ENCODE measurements at regions not wholly inside any gene's neighbourhood (a gene's known extent, or its start where the extent isn't known, plus 50 kb on each side); places are given as distances from the start of the nearest gene placed in this dataset.

GRCh38 chr1:22218618-22219250 is 75.8 kb upstream of the WNT4 start:
- CTCF ChIA-PET = no interaction called here
- TF ChIP-seq, protein P1, sequence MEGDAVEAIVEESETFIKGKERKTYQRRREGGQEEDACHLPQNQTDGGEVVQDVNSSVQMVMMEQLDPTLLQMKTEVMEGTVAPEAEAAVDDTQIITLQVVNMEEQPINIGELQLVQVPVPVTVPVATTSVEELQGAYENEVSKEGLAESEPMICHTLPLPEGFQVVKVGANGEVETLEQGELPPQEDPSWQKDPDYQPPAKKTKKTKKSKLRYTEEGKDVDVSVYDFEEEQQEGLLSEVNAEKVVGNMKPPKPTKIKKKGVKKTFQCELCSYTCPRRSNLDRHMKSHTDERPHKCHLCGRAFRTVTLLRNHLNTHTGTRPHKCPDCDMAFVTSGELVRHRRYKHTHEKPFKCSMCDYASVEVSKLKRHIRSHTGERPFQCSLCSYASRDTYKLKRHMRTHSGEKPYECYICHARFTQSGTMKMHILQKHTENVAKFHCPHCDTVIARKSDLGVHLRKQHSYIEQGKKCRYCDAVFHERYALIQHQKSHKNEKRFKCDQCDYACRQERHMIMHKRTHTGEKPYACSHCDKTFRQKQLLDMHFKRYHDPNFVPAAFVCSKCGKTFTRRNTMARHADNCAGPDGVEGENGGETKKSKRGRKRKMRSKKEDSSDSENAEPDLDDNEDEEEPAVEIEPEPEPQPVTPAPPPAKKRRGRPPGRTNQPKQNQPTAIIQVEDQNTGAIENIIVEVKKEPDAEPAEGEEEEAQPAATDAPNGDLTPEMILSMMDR (conservative IDR thresholded peaks at IDR 0.05; ENCODE audit: low read depth) = no peak
- POLR2A ChIA-PET (ENCODE audit: low non-redundant PET) = no interaction called here

GRCh38 chr1:22221233-22221780 is 78.4 kb upstream of the WNT4 start:
- ChIA-PET POLR2A (ENCODE audit: low non-redundant PET) (no interaction called here), CTCF (interaction anchor here (0.6 kb wide), 1 partner anchor 277 kb away, joined by 3 read pairs; no protein-coding TSS in a partner anchor)
- H3K27ac ChIP-seq = no peak overlapping the region
- TF ChIP-seq, protein P1 (conservative IDR thresholded peaks at IDR 0.05; ENCODE audit: low read depth) = no peak
- DNase-seq (ENCODE audit: low spot score) = no peak

More at GRCh38 chr1:22218618-22219250, 75.8 kb upstream of the WNT4 start:
- H3K27ac ChIP-seq = no peak overlapping the region
- DNase-seq (ENCODE audit: low spot score) = no peak

DNA sequence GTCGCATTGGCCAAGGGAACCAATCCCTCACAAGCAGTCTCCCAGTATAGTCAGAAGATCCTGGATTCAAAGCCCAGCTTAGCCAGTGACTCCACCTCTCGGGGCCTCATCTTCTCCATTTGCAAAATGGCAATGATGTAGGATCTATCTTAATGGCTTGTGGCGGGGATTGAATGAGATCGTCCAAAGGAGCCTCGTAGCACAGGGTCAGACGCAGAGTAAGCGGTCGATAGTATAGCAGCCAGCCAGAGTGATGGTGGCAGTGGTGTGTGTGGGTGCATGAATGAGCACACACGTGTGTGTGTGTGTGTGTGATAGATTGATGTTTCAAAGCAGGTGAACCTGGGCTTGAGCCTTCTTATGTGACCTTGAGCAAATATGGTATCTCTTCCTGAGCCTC is 79.8 kb upstream of the WNT4 start:
- H3K27ac ChIP-seq = no peak overlapping the region
- POLR2A ChIA-PET (ENCODE audit: low non-redundant PET) = no interaction called here
- CTCF ChIA-PET = no interaction called here
- TF ChIP-seq, protein P1 (conservative IDR thresholded peaks at IDR 0.05; ENCODE audit: low read depth) = no peak
- DNase-seq (ENCODE audit: low spot score) = no peak

DNA sequence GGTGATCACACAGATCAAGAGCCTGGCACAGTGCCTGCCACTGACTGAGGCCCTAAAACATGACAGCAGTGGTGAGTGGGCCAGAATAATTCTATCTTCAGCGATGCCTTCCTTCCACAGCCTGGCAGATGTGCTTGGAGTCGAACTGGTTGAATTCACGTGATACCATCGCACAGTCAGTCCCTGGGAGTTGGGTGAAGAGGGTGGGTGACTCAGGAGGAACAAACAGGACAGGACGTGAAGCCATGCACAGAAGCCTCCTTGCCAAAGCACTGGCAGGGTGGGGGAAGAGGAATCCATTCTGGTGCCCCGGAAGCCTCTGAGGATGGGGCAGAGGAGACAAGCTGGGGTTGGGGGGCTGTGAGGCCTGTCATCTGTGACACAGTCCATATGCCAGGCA is 80.3 kb upstream of the WNT4 start:
- TF ChIP-seq, protein P1 (conservative IDR thresholded peaks at IDR 0.05; ENCODE audit: low read depth) = no peak
- ChIA-PET POLR2A (ENCODE audit: low non-redundant PET) (no interaction called here), CTCF (no interaction called here)

DNA sequence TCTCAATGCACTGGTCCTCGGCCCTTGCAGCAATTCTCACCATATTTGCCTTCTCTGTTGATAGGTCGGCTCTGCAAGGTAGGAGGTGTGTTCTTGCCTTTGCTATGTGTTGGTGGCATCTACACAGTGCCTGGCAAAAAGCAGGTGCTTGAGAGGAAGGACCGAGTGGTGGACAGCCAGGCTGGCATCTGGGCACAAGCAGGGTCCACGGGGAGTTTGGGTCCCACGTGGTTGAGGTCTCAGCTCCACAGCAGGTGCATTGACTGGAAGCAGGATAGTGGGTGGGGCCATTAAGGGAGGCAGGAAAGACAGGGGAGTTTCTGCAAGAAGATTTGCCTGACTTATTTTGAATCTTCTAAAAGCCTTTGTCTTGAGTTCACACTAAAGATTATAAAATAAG is 81.2 kb upstream of the WNT4 start:
- TF ChIP-seq, protein P1 (conservative IDR thresholded peaks at IDR 0.05; ENCODE audit: low read depth) = no peak
- ChIA-PET POLR2A (ENCODE audit: low non-redundant PET) (no interaction called here), CTCF (interaction anchor here (0.7 kb wide), 1 partner anchor 81 kb away, joined by 3 read pairs; the partner anchor contains the start of gene WNT4)

More for the DNA sequence above, 80.3 kb upstream of the WNT4 start:
- no peak for DNase-seq (ENCODE audit: low spot score)
- H3K27ac ChIP-seq = no peak overlapping the region

DNA sequence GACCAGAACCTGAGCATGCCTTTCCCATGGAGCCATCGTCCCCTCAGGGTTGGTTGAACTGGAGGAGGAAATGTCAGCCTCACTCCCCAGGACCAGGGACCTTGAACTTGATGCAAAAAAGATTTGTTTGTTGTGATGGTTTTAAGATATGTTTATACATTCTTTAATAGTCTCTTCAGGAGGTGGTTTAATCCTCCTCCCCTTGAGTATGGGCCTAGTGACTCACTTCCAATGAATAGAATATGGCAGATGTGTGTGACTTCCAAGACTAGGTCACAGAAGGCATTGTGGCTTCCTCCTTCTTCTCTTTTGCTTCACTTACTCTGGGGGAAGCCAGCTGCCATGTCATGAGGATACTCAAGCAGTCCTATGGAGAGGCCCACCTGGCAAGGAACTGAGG is 81.7 kb upstream of the WNT4 start:
- ChIA-PET POLR2A (ENCODE audit: low non-redundant PET) (no interaction called here), CTCF (no interaction called here)
- no peak overlapping the region for H3K27ac ChIP-seq
- DNase-seq (ENCODE audit: low spot score) = no peak
- TF ChIP-seq, protein P1 (conservative IDR thresholded peaks at IDR 0.05; ENCODE audit: low read depth) = no peak

More for the DNA sequence above, 81.2 kb upstream of the WNT4 start:
- H3K27ac ChIP-seq = no peak overlapping the region
- no peak for DNase-seq (ENCODE audit: low spot score)
